ENCODE measurements at regions not wholly inside any gene's neighbourhood (a gene's known extent, or its start where the extent isn't known, plus 50 kb on each side); places are given as distances from the start of the nearest gene placed in this dataset.

- H3K4me1 Mint-ChIP-seq (ENCODE audit: low read depth), result no peaks in the 10 kb centered on the region
- no peak for TF ChIP-seq CTCF (IDR thresholded peaks at IDR 0.05; ENCODE audit: unreplicated experiment)
- no peak for DNase-seq (ENCODE audit: low spot score, unreplicated experiment)
- H3K27ac Mint-ChIP-seq, result no peak overlapping the region
- H3K27me3 Mint-ChIP-seq, result no peaks in the 10 kb centered on the region
- H3K36me3 Mint-ChIP-seq (ENCODE audit: insufficient read depth), result peaks cover 1% of the 10 kb centered on the region
- peaks cover 25% of the 10 kb centered on the region for H3K9me3 Mint-ChIP-seq (ENCODE audit: low read depth)
- H3K4me3 Mint-ChIP-seq (ENCODE audit: low read depth), result no peak overlapping the region
Observed at GRCh38 chr10:2464483-2464882, 602.9 kb upstream of the PFKP start.

- no peaks in the 10 kb centered on the region for H3K4me1 Mint-ChIP-seq (ENCODE audit: low read depth)
- no peak for TF ChIP-seq CTCF (IDR thresholded peaks at IDR 0.05; ENCODE audit: unreplicated experiment)
- H3K27ac Mint-ChIP-seq, result no peak overlapping the region
- H3K9me3 Mint-ChIP-seq (ENCODE audit: low read depth), result peaks cover 25% of the 10 kb centered on the region
- H3K27me3 Mint-ChIP-seq, result no peaks in the 10 kb centered on the region
- no peak for DNase-seq (ENCODE audit: low spot score, unreplicated experiment)
- H3K36me3 Mint-ChIP-seq (ENCODE audit: insufficient read depth), result peaks cover 1% of the 10 kb centered on the region
- H3K4me3 Mint-ChIP-seq (ENCODE audit: low read depth), result no peak overlapping the region
Observed at GRCh38 chr10:2463316-2463715, 604.0 kb upstream of the PFKP start.

- Mint-ChIP-seq H3K4me3 (ENCODE audit: low read depth) (no peak overlapping the region), H3K36me3 (ENCODE audit: insufficient read depth) (peaks cover 1% of the 10 kb centered on the region), H3K4me1 (ENCODE audit: low read depth) (no peaks in the 10 kb centered on the region), H3K27me3 (no peaks in the 10 kb centered on the region), H3K27ac (no peak overlapping the region), H3K9me3 (ENCODE audit: low read depth) (peaks cover 25% of the 10 kb centered on the region)
- no peak for DNase-seq (ENCODE audit: low spot score, unreplicated experiment)
- TF ChIP-seq CTCF (IDR thresholded peaks at IDR 0.05; ENCODE audit: unreplicated experiment), result no peak
Observed at GRCh38 chr10:2462581-2462980, 604.8 kb upstream of the PFKP start.

GRCh38 chr10:2460812-2461211 is 606.5 kb upstream of the PFKP start:
- H3K27ac Mint-ChIP-seq, result no peak overlapping the region
- peaks cover 1% of the 10 kb centered on the region for H3K36me3 Mint-ChIP-seq (ENCODE audit: insufficient read depth)
- H3K9me3 Mint-ChIP-seq (ENCODE audit: low read depth), result peaks cover 22% of the 10 kb centered on the region
- H3K4me1 Mint-ChIP-seq (ENCODE audit: low read depth), result no peaks in the 10 kb centered on the region
- no peak overlapping the region for H3K4me3 Mint-ChIP-seq (ENCODE audit: low read depth)
- no peak for TF ChIP-seq CTCF (IDR thresholded peaks at IDR 0.05; ENCODE audit: unreplicated experiment)
- DNase-seq (ENCODE audit: low spot score, unreplicated experiment), result no peak
- H3K27me3 Mint-ChIP-seq, result peaks cover 3% of the 10 kb centered on the region

- DNase-seq (ENCODE audit: low spot score, unreplicated experiment), result no peak
- H3K27ac Mint-ChIP-seq, result no peak overlapping the region
- H3K36me3 Mint-ChIP-seq (ENCODE audit: insufficient read depth), result peaks cover 1% of the 10 kb centered on the region
- H3K4me1 Mint-ChIP-seq (ENCODE audit: low read depth), result no peaks in the 10 kb centered on the region
- peaks cover 14% of the 10 kb centered on the region for H3K9me3 Mint-ChIP-seq (ENCODE audit: low read depth)
- H3K27me3 Mint-ChIP-seq, result peaks cover 7% of the 10 kb centered on the region
- no peak for TF ChIP-seq CTCF (IDR thresholded peaks at IDR 0.05; ENCODE audit: unreplicated experiment)
- no peak overlapping the region for H3K4me3 Mint-ChIP-seq (ENCODE audit: low read depth)
Observed at GRCh38 chr10:2459713-2460112, 607.6 kb upstream of the PFKP start.
